GM12891 (cell line): ENCODE measurements at regions not wholly inside any gene's neighbourhood (a gene's known extent, or its start where the extent isn't known, plus 50 kb on each side); places are given as distances from the start of the nearest gene placed in this dataset.

Source experiments
- PAX5 ChIP-seq: IDR thresholded peaks from 2 replicates; pipeline ENCODE4 v1.6.1; 2011; ENCODE audit warnings: low read length, moderate library complexity, mild to moderate bottlenecking; ENCODE audit not compliant: insufficient read depth, severe bottlenecking
- POLR2A ChIP-seq: IDR thresholded peaks from 2 replicates; pipeline ENCODE4 v1.6.1; 2011; ENCODE audit warnings: low read depth, low read length, control low read depth
- POLR2AphosphoS5 ChIP-seq: IDR thresholded peaks from 2 replicates; pipeline ENCODE4 v1.6.1; 2011; ENCODE audit warnings: low read depth, low read length, control low read depth
- SPI1 ChIP-seq: IDR thresholded peaks from 2 replicates; pipeline ENCODE4 v1.6.1; 2011; ENCODE audit warnings: low read depth, low read length, control low read depth
- TAF1 ChIP-seq: IDR thresholded peaks from 2 replicates; pipeline ENCODE4 v1.6.1; 2011; ENCODE audit warnings: low read depth, low read length, control low read depth

- TF ChIP-seq TAF1 (no peak), POLR2A (no peak), POLR2AphosphoS5 (no peak), PAX5 (no peak), SPI1 (no peak)
Observed at GRCh38 chr4:23979534-23979933, 89.7 kb upstream of the PPARGC1A start.
